ENCODE measurements at regions not wholly inside any gene's neighbourhood (a gene's known extent, or its start where the extent isn't known, plus 50 kb on each side); places are given as distances from the start of the nearest gene placed in this dataset.
"Not testable (repeated sequence)": the region's sequence is repeated elsewhere in the genome, so short reads cannot be mapped to it uniquely, and the experiment has no call there.

GRCh38 chr1:189752461-189752995 is 725.1 kb downstream of the BRINP3 start:
- TF ChIP-seq POLR2A (IDR thresholded peaks at IDR 0.05) (no peak), CTCF (IDR thresholded peaks at IDR 0.05 in 8 of 11, conservative IDR thresholded peaks at IDR 0.05 in 3 of 11) (no peak), POLR2AphosphoS5 (IDR thresholded peaks at IDR 0.05) (no peak)
- H3K36me3 ChIP-seq: no peaks in the 10 kb centered on the region
- intact Hi-C loops (cut with DNase I; ENCODE audit: low total_unique reads): no loop called here
- WGBS, 5 donors: 88 to 97% (median 93%) methylated on average over 1 of the region's 1 CpG
- H3K4me3 ChIP-seq: no peak overlapping the region
- no peak for DNase-seq
- no peaks in the 10 kb centered on the region for H3K27me3 ChIP-seq (replicated peaks in 1 of 7)
- no peaks in the 10 kb centered on the region for H3K4me1 ChIP-seq
- H3K27ac ChIP-seq: no peak overlapping the region
- peaks cover 0 to 15% (median 4%) of the 10 kb centered on the region in 8 donors for H3K9me3 ChIP-seq

GRCh38 chr1:189755100-189755499 is 722.6 kb downstream of the BRINP3 start:
- WGBS, 5 donors: 80 to 87% (median 84%) methylated on average over 7 to 9 of the region's 9 CpGs
- peaks cover 0 to 23% (median 4%) of the 10 kb centered on the region in 8 donors for H3K9me3 ChIP-seq
- H3K27me3 ChIP-seq (replicated peaks in 1 of 7); intact Hi-C loops (cut with DNase I; ENCODE audit: low total_unique reads); H3K36me3 ChIP-seq; H3K27ac ChIP-seq; H3K4me3 ChIP-seq; H3K4me1 ChIP-seq; DNase-seq: not testable (repeated sequence)

- intact Hi-C loops (cut with DNase I; ENCODE audit: low total_unique reads): no loop called here
- TF ChIP-seq CTCF (IDR thresholded peaks at IDR 0.05 in 8 of 11, conservative IDR thresholded peaks at IDR 0.05 in 3 of 11) (no peak), POLR2AphosphoS5 (IDR thresholded peaks at IDR 0.05) (no peak), POLR2A (IDR thresholded peaks at IDR 0.05) (no peak)
- H3K4me1 ChIP-seq: no peaks in the 10 kb centered on the region
- peaks cover 0 to 17% (median 5%) of the 10 kb centered on the region in 8 donors for H3K9me3 ChIP-seq
- H3K27ac ChIP-seq: no peak overlapping the region
- DNase-seq: no peak
- WGBS, 5 donors: 24 to 44% (median 35%) methylated on average over 2 of the region's 2 CpGs
- H3K4me3 ChIP-seq: no peak overlapping the region
- no peaks in the 10 kb centered on the region for H3K36me3 ChIP-seq
- H3K27me3 ChIP-seq (replicated peaks in 1 of 7): no peaks in the 10 kb centered on the region
These were observed 713.0 kb downstream of the BRINP3 start for GRCh38 chr1:189764391-189765320.

- H3K27ac ChIP-seq: no peak overlapping the region
- DNase-seq: no peak
- H3K9me3 ChIP-seq: peaks cover 0 to 5% (median 0%) of the 10 kb centered on the region in 8 donors
- H3K36me3 ChIP-seq: no peaks in the 10 kb centered on the region
- H3K4me1 ChIP-seq: no peaks in the 10 kb centered on the region
- 35 to 66% (median 63%) methylated on average over 3 of the region's 3 CpGs for WGBS, 5 donors
- no peak overlapping the region for H3K4me3 ChIP-seq
- no peaks in the 10 kb centered on the region for H3K27me3 ChIP-seq (replicated peaks in 1 of 7)
- no peak for TF ChIP-seq CTCF (IDR thresholded peaks at IDR 0.05 in 8 of 11, conservative IDR thresholded peaks at IDR 0.05 in 3 of 11)
- TF ChIP-seq POLR2A (IDR thresholded peaks at IDR 0.05): no peak
- no peak for TF ChIP-seq POLR2AphosphoS5 (IDR thresholded peaks at IDR 0.05)
- intact Hi-C loops (cut with DNase I; ENCODE audit: low total_unique reads): no loop called here
These were observed 708.2 kb downstream of the BRINP3 start for GRCh38 chr1:189769448-189769847.
